ENCODE measurements at regions not wholly inside any gene's neighbourhood (a gene's known extent, or its start where the extent isn't known, plus 50 kb on each side); places are given as distances from the start of the nearest gene placed in this dataset.

DNA sequence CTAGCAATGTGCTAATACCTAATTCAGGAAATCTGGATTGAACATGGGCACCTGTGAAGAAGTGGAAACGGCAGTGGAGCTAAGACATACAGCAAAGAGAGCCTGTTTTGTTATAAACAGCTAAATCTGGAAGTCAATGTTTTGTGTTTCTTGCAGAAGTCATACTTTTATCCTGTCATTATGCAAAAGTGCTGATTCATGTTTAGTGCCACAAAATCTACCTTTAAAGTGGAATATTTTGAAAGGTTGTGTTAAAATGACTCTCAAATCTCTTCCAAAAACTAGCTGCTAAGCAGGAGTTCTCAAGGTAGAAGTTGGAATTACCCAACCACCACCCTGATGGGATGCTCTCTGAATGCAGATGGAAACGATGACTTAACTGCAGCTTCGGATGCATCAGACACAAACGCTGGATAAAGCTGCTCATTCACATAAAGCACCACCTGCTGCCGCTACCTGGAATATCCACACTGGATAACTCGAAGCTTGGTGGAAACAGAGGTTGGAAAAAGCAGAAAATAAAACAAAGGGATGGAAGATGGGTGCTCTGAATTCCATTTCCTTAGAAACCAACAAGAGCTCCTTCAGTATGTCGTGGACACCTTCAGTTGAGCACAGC, 132.6 kb upstream of the ZNF236 start:
- H3K27ac ChIP-seq = no peak overlapping the region
- no peak for TF ChIP-seq ZFX (IDR thresholded peaks at IDR 0.05; ENCODE audit: borderline replicate concordance)

DNA sequence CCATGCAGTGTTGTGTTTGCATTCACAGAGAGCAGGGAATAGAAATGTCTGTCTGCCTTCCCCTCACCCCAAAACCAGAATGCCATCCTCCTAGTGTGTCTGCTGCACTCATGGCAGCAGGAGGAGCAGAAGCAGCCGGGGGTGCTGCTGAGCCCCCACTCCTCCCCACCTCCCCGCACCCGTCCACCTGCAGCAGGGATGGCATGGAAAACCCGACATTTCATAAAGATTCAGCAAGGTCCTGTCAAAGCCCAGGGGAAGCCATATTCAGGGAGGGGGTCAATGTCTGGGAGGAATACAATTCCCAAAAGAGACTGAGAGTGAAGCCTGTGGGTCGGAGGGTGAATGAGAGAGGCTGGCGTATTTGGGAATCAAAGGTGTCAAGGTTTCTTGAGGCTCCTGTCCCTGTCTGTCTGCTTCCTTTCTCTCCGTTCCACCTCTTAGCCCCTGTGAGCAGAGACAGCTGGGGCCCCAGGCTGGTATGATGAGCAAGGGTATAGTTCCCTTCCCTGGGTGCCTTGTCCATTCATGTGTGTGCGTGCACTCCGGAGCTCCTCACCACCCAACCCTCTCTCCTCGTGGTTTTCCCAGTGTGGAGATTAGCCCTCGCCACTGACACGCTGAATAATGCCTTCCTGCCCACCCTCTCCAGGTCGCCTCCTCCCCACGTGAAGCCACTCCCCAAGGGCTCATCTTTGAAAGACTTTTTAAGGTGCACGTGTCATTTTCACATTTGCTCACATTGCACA, 133.5 kb upstream of the ZNF236 start:
- no peak overlapping the region for H3K27ac ChIP-seq
- TF ChIP-seq ZFX (IDR thresholded peaks at IDR 0.05; ENCODE audit: borderline replicate concordance) = no peak
- TF ChIP-seq CTCF (IDR thresholded peaks at IDR 0.05) = no peak

- TF ChIP-seq CTCF (IDR thresholded peaks at IDR 0.05) = no peak
- no peak for TF ChIP-seq ZFX (IDR thresholded peaks at IDR 0.05; ENCODE audit: borderline replicate concordance)
- H3K27ac ChIP-seq = no peak overlapping the region
Observed at GRCh38 chr18:76687304-76687962, 134.9 kb upstream of the ZNF236 start.

- peak; percentile 52 for TF ChIP-seq CTCF (IDR thresholded peaks at IDR 0.05)
- no peak for TF ChIP-seq ZFX (IDR thresholded peaks at IDR 0.05; ENCODE audit: borderline replicate concordance)
- no peak overlapping the region for H3K27ac ChIP-seq
Observed at GRCh38 chr18:76686737-76687231, 135.6 kb upstream of the ZNF236 start.

DNA sequence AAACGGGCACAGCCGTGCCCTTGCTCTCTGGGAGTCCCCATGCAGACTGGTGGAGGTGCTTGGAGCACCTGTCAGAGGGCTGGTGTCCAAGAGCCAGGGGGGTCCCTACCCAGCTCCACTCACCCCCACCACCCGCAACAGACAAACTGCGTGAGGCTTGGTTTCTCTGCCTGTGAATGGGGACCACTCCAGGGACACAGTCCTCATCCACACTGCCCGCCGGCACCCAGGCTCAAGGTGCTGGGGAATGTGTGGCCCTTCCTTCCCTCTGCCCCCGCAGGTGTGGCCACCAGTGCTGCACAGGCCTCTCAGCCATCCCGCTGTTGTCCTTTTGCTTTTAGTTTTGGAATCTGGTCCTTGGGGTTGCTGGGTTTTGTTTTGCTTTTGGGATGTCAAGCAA, 136.5 kb upstream of the ZNF236 start:
- TF ChIP-seq CTCF (IDR thresholded peaks at IDR 0.05) (no peak), ZFX (IDR thresholded peaks at IDR 0.05; ENCODE audit: borderline replicate concordance) (no peak)
- H3K27ac ChIP-seq = no peak overlapping the region

DNA sequence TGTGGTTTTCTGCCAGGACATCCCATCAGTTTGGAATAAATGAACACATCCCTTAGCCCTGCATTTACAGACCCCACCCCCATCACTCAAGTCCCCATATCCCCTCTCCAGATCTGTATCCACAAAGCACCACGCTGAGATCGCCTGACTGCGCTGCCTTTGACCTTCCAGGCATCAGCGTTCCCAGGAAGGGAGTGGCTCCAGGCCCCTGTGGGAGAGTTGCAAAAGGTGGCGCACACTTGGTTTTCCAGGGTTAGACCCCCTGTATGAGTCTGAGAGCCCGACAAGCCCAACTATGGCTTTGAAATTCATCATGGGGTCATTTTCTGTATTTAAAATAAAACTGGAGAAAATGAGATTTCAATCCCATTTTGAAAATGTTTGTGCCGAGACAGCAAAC, 137.0 kb upstream of the ZNF236 start:
- no peak overlapping the region for H3K27ac ChIP-seq
- TF ChIP-seq CTCF (IDR thresholded peaks at IDR 0.05) (no peak), ZFX (IDR thresholded peaks at IDR 0.05; ENCODE audit: borderline replicate concordance) (no peak)

DNA sequence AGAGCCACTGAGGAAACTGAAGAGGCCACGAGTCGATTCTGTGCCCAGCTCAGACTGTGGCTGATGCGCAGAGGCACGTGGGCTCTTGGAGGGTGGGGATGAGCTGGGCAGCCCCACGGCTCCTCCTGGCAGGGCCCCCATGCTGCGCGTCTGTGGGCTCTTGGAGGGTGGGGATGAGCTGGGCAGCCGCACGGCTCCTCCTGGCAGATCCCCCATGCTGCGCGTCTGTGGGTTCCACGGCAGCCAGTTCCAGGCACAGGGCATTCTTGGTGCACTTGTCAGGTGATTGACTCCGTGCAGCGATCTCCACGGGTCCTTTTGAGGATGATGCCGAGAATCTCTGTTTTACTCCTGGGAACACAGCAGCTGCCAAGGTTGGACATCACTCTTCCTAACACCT, 138.1 kb upstream of the ZNF236 start:
- no peak for TF ChIP-seq CTCF (IDR thresholded peaks at IDR 0.05)
- no peak for TF ChIP-seq ZFX (IDR thresholded peaks at IDR 0.05; ENCODE audit: borderline replicate concordance)
- H3K27ac ChIP-seq = no peak overlapping the region
